Right hindlimb (tissue), 1 donor: ENCODE measurements at regions not wholly inside any gene's neighbourhood (a gene's known extent, or its start where the extent isn't known, plus 50 kb on each side); places are given as distances from the start of the nearest gene placed in this dataset.
"Not testable (repeated sequence)": the region's sequence is repeated elsewhere in the genome, so short reads cannot be mapped to it uniquely, and the experiment has no call there.

Experiments used
- DNase-seq: peaks from one replicate; pipeline ENCODE4 v3.0.0-alpha.2; 2018

DNA sequence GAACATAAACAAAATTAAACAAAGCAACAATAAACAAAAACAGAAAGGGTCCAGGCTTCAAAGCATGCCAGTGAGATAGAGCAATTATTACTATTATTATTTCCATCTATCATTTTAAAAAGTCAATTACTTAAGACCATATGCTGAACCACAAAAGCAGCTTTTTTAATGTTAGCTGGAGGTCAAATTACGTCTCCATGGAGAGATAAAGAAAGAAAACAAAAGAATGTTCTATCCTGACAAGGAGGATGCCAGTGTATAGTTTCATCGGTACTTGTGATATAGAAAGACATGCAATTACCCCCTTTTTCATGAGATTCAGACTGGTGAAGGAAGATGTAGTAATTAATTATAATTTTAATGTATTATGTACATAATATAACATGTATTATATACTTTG, 81.6 kb upstream of the DCN start:
- no peak for DNase-seq

DNA sequence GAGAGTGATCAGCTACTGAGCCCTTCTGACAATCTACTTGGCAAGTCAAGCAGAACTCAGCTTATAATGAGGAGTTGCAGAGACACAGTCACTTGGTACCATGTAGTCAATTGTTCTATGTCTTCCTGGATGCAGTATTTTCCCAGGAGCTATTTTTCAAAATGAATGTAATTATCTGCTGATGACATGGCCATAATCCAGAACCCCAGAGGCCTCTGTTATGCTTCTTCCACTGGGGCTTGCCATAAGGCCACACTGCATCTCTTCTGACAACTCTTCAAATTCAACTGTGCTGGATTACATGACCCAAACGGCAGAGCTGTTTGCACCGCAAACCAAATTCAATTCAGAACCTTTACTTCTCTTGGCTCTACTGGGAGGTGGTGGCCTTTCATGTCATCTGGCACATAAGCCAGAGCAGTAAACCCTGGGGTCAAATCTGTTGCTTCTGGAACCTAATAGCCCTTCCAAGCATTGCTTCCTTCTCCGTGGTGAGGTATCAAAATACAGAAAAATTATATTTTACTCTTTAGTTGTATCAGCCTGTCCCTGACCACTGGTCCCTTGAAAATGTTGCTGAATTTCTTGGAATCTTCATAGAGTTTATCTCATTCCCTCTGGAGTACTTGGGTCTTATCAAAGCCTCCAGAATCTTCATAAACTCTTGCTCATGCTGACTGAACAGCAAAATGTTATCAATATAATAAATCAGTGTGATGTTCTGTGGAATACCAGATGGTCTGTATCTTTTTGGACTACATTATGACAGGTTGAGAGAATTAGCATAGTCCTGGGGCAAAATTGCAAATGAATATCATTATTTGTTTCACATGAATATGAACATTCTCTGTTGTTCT, 79.4 kb upstream of the DCN start:
- peak; percentile 34 for DNase-seq

DNA sequence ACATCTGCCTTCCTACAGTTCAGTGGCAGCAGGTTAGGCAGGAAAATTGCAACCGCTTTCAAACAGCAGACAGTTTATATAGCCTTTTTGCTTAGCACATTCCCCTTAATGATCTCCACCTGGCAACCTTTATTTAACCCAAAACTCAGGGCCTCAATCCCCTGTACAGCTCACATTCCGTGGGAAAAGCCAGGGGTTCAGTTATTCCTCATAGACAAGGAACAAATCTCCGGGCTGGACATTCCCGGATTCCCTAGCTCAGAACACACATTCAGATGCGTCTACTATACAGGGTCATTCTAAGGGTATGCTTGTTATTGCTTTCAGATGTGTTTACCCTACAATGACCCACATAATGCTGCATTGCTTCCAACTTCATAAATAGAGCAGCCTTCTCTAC, 73.8 kb upstream of the DCN start:
- DNase-seq = peak; percentile 85

DNA sequence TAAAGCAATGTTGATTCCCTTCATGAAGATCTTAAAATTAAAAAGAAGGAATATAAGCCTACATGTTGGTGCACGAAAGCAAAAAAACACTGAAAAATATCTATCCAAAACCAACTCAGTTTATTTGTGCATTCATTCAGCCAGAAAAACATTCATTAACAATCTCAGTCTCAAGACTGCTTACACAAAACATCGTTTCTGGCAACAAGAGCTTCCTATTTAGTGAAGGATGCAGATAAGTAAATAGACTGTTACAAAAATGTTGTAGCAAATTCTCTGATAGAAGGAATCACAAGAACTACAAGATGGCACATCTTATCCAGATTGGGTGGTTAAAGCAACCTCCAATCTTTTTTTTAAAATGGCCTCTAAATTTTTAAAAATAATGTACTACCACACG, 69.7 kb upstream of the DCN start:
- DNase-seq = no peak

DNA sequence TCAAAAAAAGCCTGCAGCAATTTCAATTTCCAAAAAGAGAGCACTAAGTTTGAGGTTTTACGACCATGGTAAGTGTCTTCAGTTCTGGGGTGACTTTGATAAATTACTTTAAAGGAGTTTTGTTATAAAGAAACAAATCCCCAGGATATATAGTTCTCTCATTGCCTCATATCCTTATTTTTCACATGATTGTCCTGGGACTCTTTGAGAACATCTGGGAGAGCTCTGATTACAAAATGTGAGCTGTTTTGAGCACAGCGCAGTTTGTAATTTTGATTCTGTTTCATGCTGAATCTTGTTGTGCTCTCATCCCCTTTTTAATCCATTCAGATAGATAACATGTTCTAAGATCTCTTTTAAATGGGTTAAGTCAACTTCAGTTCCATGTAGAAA, 67.7 kb upstream of the DCN start:
- no peak for DNase-seq

DNA sequence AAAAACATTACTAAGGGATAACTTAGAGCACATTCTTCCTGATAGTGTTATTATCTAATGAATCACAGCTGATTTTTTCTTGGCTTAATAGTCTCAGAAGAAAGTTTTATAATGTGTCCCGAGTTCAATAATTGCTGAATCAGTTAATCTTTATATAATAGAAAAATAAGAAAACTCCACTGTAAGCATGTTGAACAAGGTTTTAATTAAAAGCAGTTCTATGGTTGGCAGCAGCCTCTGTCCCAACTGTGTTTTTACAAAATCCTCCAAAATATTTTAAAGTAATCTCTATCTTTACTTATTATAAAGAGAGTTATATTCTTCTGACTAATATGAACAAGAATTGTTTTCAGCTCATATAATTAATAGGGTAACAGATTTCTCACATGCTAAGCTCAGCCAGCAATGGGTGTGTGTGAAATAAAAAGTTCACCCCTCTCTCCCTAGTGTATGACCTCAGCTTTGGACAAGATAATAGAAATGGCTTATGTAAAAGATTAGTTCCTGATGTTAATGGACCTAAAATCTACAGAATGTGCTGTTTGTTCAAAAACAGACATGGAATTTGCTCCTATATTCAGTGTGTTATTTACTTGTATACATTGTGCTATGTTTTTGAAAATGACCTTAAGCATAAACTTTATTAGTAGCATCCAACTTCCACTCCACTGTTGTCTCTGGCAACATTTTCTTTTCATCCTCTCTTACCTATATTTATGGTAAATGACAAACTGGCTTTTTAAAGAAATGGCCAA, 67.1 kb upstream of the DCN start:
- peak; percentile 38 for DNase-seq

DNA sequence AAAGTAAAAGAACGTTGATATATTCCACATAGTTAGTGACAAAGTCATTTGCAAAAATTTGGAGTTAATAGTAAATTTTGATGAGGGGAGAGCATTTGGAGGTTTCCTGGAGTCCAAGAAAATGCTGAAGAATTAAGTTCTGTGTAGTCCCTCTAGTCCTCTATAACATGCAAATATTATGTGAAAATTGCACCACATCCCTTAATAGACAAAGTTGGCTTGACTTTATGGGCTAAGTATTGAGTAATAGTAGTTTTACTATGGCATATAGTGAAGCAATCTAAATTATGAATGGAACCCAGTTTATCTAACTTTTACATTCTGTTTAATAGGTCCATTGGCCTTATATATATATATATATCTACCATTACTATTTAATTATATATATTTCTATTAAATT, 66.4 kb upstream of the DCN start:
- DNase-seq = no peak

DNA sequence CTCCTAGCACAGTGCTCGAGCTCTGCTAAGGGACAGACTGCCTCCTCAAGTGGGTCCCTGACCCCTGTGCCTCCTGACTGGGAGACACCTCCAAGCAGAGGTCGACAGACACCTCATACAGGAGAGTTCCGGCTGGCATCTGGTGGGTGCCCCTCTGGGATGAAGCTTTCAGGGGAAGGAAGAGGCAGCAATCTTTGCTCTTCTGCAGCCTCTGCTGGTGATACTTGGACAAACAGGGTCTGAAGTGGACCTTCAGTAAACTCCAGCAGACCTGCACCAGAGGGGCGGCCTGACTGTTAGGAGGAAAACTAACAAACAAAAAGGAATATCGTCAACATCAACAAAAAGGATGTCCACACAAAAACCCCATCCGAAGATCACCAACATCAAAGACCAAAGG, 60.6 kb upstream of the DCN start:
- DNase-seq = not testable (repeated sequence)

DNA sequence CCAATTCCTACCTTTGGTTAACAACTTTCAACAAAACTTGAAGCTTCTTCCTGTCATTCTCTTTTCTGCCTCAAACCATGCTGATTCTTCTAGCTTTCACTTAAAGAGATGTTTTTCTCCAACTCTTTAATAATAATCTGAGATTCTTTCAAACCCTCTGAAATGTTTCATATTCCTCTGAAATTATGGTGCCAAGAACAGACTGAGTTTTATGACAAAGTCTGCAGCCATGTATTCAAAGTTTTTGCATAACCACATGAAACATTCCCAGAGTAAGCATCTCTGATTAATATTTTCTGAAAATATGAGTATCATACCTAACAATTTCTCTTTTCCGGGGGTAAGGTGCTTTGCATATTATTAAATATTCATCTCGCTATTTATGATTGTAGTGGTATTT, 59.1 kb upstream of the DCN start:
- DNase-seq = no peak

DNA sequence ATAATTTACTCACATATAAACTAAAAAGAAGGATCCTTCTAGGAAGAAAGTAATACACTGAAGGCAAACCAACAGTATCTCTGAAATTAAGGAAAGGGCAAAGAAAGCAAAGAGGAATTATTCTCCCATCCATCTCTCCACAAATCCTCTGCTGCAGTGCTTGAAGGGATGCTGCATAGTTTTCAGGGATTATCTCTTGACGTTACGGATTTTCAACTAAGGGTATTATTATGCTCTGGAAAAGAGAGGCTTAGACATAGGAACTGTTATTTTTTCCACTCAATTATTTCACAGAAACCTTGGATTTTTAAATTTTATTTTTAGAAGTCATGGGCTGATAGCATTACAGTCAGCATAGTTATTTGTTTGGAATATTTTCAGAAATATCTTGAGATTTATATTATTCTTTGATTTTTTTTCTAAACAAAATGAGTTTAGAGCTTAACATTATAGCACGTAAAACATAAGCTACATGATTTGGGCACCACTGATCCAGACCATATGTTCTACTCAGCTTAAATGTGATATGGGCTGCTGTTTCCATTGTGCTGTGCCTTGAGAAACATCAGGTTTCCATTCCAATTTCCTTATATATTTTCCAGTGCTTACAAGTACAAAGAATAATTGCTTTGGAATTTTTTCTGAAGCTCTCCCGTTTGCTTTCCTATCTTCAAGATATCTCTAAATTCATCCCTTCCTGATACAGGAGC, 57.9 kb upstream of the DCN start:
- no peak for DNase-seq

DNA sequence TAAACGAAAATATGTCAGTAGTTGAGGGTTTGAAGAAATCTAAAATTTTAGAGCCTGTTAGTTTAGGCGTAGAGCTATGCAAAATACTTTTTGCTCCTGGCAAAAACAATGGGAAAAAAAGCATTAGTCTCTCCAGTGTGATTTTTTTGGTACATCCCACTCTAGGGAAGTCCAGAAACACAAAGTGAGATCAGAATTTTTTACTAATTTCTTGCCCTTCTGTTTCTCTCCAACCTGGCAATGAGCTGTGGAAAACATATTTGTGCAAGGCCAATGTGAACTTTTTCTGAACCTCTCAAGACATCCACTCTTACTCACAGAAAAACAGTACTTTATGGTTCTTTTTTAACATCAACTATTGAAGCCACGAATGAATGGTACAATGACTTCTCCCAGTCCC, 56.9 kb upstream of the DCN start:
- DNase-seq = peak; percentile 49
